22Rv1 (cell line): ENCODE measurements at regions not wholly inside any gene's neighbourhood (a gene's known extent, or its start where the extent isn't known, plus 50 kb on each side); places are given as distances from the start of the nearest gene placed in this dataset.

Experiments used
- H3K27ac ChIP-seq: fragments of 450-650 bp; 2 replicates; pipeline ENCODE4 v1.5.1; 2017
- CTCF ChIP-seq: fragments of 450-650 bp; IDR thresholded peaks from 2 replicates; pipeline ENCODE4 v1.5.1; 2017; ENCODE audit warnings: mild to moderate bottlenecking
- ZFX ChIP-seq: fragments of 450-650 bp; IDR thresholded peaks from 2 replicates; pipeline ENCODE4 v1.6.1; 2017; ENCODE audit warnings: antibody characterized with exemption, borderline replicate concordance

- no peak overlapping the region for H3K27ac ChIP-seq
- TF ChIP-seq CTCF (no peak), ZFX (no peak)
Measured at GRCh38 chr11:43261775-43262174, 50.0 kb upstream of the API5 start.
